HG03103 (cell line): ENCODE measurements at regions not wholly inside any gene's neighbourhood (a gene's known extent, or its start where the extent isn't known, plus 50 kb on each side); places are given as distances from the start of the nearest gene placed in this dataset.

ENCODE experiments used
- ATAC-seq: cut with Tn5 transposase; IDR thresholded peaks from one replicate; pipeline ENCODE4 v1.9.1; 2021; ENCODE audit warnings: low read depth; ENCODE audit not compliant: unreplicated experiment

- no peak for ATAC-seq
Measured at GRCh38 chr2:149828520-149829210, 241.1 kb upstream of the MMADHC start.

DNA sequence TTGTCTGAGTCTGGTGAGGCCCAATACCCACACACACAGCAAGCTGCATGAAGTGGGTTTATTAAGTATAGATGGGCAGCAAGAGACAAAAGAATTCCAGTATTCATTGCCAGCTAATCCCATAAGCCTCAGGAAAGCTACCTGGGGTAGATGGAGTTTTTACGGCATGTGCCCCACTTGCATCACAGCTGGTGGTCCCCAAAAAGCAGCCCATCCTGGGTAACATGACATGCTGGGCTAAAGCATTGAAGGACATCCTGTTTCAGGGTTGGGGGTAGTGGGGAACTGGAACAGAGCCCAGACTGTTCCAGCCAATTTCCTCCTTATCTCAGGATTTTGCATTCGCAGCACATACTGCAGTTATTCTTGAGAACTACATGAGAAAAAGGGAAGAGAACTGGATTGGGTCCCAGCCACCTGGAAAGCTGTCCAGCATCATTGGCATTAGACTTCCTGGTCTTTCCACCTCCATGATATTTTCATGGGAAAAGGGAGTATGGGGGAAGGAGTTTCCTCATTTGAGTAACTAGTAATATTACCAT lies 240.1 kb upstream of the MMADHC start:
- ATAC-seq = no peak

DNA sequence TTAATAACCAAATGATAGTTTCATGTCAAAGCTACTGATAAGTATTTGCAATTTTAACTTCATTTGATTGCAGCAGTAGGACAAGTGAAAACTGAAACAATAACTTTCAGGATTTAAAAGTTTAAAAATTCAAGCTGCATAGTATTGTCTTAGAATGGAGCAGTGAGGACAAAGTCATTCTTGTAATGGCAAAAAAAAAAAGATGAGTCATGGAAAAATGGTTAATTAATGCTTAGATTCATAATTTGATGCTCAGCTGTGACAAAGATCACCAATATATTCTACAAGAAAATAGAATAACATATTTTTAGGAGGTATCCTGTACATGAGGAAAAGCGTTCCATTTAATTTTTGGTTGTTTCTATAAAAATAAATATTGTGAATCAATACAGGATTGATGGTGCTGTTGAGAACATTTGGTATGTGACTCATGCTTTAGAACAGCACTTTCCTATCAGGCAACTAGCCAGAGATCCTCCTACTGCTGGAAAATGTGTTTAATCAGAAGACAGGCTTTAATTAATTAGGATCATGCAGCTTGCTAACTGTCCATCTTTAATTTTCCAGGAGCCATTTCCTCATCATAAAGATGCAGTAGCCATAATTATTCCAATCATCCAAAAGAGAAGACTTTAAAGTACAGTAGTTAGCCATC lies 239.0 kb upstream of the MMADHC start:
- no peak for ATAC-seq

GRCh38 chr2:149825473-149825872 lies 237.9 kb upstream of the MMADHC start:
- ATAC-seq = no peak

- ATAC-seq = no peak
Measured at GRCh38 chr2:149824136-149824535, 236.6 kb upstream of the MMADHC start.

DNA sequence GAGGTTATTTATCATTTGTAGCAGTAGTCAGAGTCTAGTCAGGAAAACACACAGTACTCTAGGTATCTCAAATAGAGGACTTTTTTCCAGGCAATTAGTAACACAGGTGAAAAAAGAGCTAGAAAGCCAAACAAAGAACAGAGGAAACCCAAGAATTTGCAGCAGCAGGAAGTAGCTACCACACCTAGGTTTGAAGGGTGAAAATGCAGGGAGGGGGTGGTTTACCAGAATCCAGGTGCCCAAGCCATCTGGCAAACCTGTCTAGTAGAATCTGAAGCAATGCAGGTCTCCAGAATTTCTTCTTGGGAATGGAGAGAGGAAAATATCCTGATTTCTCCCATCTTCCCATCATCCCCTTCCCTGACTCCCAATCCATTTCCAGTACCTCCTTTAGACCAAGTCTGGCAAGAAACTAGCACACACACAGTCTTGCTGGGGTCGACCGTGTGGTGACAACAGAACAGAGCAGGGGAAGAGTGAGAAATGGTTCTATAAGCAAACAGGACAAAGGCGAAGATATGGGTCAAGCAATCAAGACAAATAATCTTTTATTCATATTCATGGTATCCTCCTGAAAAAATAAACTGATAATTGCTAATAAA lies 231.9 kb upstream of the MMADHC start:
- ATAC-seq = no peak

DNA sequence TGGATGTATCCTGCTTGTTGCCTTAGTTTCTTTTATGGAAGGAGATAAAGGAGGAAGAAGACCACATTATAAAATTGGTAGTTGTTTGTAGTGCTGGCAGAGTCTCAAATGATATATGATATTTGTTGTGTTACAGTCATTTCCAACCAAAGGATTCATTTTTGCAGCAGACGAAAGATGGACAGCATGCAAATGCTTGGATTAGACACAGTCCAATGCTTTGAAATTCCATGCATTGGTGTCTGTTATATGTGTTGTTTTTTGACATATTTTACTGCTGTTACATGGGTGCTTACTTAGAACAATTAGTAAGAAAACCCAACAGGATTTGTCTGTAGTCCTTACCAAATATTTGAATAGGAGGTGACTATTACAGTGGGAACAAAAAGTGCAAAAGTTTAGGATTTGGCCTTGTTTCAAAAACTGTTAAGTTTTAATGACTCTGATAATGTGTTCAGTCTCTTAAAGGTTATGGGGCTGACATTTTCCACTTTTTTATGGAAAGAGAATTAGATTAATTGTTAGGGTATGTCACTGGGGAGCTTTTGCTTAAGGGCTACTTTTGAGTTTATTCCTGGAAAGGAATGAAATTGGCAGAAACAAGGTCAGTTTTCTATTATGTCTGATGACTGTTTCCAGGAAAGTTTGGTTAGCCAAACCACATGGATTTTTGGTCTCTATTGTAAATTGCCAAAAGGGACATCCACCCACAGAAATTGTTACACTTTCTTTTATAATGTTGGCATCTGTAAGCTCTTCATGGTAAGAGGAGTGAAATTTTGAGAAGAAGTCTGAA lies 229.4 kb upstream of the MMADHC start:
- ATAC-seq = no peak

- no peak for ATAC-seq
Measured at GRCh38 chr2:149815941-149816340, 228.4 kb upstream of the MMADHC start.

DNA sequence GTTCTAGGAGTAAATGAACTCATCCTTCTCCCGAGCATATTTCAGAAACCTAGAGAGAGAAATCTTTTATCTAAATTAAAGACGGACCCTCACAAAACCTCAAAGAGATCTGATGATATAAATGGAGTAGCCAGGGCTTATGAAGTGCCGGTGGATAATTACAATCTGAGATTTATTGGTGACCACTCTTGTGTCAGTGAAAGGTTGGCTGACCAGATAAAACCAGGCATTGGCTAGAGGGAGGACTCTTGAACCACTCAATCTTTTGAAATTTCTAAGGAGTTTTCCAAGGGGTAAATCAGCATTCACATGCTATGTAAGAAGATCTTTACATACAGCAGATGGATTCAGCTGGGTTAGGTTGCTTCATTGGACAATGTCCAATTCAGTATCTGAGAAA lies 227.3 kb upstream of the MMADHC start:
- no peak for ATAC-seq

DNA sequence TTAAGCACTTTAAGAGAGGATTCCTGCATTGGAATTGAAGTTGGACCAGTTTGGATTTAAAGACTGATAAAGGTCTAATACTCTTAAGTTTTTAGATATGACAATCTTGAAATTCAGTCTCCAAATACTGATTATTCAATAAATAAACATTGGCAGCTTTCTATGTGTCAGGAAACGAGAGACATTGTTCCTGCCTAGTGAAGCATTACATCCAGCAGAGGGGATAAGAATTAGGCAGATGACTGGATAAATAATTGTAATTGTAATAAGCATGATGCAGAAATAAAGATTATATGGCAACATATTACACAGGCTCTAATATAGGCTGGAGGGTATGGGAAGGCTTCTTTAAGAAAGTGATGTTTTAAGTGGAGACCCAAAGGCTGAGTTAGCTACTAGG lies 226.5 kb upstream of the MMADHC start:
- no peak for ATAC-seq

GRCh38 chr2:149808556-149808955 lies 221.0 kb upstream of the MMADHC start:
- ATAC-seq = no peak

DNA sequence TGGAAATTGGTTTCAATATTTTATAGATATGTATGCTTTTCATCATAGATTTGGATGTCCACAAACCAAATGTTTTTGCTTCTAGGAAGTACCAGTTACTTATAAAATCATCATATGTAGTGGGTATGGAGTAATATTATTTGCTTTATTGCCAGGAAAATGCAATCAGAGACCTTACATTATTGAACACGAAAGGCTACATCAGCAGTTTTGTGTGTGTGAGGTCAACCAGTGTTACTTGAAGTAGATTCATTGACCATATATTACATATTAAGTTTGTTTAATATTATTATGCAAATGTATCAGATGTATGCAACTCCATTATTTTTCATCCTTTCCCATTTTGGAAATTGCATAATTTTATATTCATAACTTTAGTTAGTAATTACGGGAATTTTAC lies 219.1 kb upstream of the MMADHC start:
- no peak for ATAC-seq

- no peak for ATAC-seq
Measured at GRCh38 chr2:149800624-149801542, 213.3 kb upstream of the MMADHC start.

DNA sequence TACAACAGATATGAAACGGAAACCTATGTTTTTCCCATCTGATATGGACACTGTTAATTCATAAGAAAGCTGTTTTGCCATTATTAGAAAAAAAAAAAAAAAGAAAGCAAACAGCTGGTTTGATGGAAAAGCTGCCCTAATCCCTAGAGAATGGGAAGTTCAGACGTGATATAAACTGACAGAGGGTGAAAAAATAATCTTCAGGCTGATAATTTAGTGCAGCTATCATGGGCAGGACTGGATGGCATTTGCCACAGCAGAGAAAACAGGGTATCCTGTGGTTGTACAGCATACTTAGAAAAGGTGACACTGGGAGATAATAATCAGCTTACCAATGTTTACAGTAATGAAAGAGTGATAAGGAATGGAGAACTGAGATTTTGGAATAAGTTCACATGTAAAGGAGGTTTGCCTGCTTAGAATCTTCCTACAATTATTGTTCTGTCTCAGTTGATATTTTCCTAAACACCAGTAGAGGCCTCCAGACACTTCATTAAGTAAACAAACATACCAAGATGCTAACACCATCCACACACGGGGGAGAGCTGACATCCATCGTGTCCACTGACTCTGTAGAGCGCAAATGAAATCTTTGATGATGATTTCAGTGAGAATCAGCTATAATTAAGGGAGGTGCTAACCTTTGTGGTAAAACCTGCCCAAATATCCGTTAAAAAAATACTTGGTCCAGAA lies 211.6 kb upstream of the MMADHC start:
- ATAC-seq = no peak

GRCh38 chr2:149797030-149797429 lies 209.5 kb upstream of the MMADHC start:
- ATAC-seq = no peak

DNA sequence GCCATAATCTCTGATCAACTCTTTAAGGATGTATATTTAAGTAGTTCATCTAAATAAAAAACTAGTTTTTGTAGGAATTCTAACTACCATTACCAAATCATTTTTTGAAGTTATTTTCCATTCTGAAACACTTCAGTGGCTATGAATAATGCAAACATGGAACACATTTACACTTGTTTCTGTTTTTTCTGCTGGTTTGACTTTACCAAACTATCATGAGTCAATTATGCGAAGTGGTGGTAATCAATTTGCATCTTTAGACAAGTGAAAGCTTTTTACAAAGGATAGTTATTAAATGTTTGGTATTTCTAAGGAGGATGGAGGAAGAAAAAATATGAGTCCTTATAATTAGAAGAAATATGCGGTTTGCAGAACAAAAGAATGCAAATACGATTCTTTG lies 202.0 kb upstream of the MMADHC start:
- ATAC-seq = no peak

- no peak for ATAC-seq
Measured at GRCh38 chr2:149787206-149787605, 199.6 kb upstream of the MMADHC start.

DNA sequence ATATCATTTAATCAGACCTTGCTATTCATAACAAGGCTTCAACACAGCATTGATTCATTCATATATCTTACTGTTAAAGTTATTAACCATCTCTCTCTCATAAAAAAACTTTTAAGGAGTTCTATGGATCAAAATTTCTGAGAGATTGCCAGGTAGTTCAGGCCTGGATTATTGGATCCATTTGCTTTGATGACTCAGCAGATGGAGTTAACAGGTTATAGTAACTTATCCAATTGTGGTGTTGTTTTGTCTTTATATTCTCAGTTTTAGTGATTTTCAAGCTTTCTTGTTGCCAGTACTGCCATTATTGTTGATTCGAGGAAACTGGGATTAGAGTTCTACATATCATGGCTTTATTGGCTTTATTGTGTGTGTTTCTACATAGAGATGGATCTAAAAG lies 195.7 kb upstream of the MMADHC start:
- ATAC-seq = no peak

DNA sequence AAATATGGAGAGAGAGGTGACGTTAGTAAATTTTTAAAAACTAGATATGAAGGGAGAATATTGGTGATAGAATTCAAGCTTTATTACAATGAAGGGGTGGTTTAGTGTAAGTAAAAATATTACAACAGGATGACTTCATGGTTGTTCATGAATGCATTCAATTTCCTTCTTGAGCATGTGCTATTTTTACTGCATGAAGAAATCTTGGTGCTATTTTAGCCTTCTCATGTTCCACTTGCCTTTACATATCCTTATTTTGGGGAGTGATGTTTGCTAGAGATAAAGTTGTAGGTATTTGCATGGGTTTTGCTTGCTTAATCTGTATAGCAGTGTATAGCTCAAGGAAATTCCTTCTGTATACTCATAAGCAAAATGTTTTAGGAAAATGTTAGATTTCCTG lies 195.0 kb upstream of the MMADHC start:
- ATAC-seq = no peak
